ENCODE measurements at regions not wholly inside any gene's neighbourhood (a gene's known extent, or its start where the extent isn't known, plus 50 kb on each side); places are given as distances from the start of the nearest gene placed in this dataset.

DNA sequence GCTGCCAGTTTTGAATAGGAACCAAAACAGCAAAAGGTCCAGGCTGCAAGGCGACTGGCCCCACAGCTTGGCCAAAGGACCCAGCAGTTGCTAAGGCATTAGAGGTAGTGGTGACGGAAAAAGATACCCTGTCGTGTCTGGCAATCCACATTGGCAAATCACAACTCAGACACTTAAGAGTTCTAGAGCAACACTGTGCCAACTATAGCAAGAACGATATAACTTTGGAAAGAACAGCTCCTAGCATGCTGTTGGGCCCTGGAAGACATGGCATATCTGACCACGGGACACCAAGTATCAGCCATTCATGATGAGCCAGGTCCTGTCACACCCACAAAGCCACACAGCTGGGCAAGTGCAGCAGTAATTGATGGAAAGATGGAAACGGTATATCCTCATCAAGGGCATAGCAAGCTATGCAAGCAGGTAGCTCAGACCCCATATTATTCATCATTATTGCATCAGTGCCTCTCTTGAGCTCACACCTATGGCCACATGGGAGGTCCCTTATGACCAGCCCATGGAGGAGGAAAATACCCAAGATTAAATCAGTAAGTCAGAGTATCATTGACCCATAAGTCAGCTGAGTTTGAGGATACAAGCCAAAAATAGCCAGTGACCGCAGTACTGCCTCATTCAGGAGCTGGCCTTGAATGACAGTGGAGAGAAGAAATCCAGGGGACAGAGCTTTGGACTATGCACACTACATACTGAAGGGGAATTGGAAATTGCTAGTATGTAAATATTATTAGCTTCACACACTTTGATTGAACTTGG is 221.2 kb downstream of the SETD4 start:
- no peak overlapping the region for H3K4me3 Mint-ChIP-seq
- no peak for TF ChIP-seq CTCF (conservative IDR thresholded peaks at IDR 0.05)
- no peak overlapping the region for H3K27ac Mint-ChIP-seq (ENCODE audit: unreplicated experiment)
- peaks cover 12% of the 10 kb centered on the region for H3K27me3 Mint-ChIP-seq (ENCODE audit: low read depth)
- no peaks in the 10 kb centered on the region for H3K9me3 Mint-ChIP-seq
- no peaks in the 10 kb centered on the region for H3K36me3 Mint-ChIP-seq (ENCODE audit: low read depth)
- H3K4me1 Mint-ChIP-seq = no peaks in the 10 kb centered on the region
- no peak for DNase-seq (ENCODE audit: low read depth, low spot score)

DNA sequence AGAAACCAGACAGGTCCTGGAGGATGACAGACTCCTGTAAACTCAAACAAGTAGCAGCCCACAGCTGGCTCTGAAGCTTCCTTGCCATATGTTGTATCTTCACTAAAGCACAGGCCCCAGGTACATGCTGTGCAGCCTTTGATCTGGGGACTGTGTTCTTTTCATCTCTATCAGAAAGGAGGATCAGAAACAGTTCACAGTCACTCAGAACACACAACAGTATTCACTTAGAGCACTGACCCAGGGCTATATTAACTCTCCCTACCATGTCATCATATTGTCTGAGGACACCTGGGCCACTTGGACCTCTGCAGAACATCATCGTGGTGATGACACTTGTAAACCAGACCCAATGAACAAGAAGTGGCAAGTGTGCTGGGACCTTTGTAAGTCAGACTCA is 222.0 kb downstream of the SETD4 start:
- TF ChIP-seq CTCF (conservative IDR thresholded peaks at IDR 0.05) = no peak
- Mint-ChIP-seq H3K36me3 (ENCODE audit: low read depth) (no peaks in the 10 kb centered on the region), H3K27me3 (ENCODE audit: low read depth) (peaks cover 13% of the 10 kb centered on the region), H3K27ac (ENCODE audit: unreplicated experiment) (no peak overlapping the region), H3K4me1 (no peaks in the 10 kb centered on the region), H3K9me3 (no peaks in the 10 kb centered on the region), H3K4me3 (no peak overlapping the region)
- no peak for DNase-seq (ENCODE audit: low read depth, low spot score)

DNA sequence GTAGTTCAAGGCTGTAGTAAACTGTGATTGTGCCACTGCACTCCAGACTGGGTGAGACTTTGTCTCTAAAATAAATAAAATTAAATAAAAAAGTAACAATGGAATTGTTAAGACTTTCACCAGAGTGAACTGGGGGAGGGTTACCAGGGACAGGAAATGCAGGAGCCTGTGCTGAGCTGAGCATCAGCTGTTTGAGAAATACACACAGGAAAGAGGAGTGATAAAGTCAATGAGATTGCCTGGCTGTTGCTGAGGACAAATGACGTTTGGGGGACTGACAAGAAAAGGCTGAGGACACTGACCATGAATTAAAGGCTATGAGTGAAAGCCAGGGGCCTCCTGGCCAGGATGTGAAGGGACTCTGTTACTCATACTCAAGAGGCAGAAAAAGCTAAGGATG is 226.3 kb downstream of the SETD4 start:
- H3K27me3 Mint-ChIP-seq (ENCODE audit: low read depth) = peaks cover 12% of the 10 kb centered on the region
- DNase-seq (ENCODE audit: low read depth, low spot score) = no peak
- H3K27ac Mint-ChIP-seq (ENCODE audit: unreplicated experiment) = no peak overlapping the region

GRCh38 chr21:35833388-35833787 is 226.9 kb downstream of the SETD4 start:
- Mint-ChIP-seq H3K4me1 (no peaks in the 10 kb centered on the region), H3K36me3 (ENCODE audit: low read depth) (no peaks in the 10 kb centered on the region), H3K9me3 (peaks cover 2% of the 10 kb centered on the region), H3K4me3 (no peak overlapping the region), H3K27me3 (ENCODE audit: low read depth) (peaks cover 13% of the 10 kb centered on the region), H3K27ac (ENCODE audit: unreplicated experiment) (no peak overlapping the region)
- no peak for TF ChIP-seq CTCF (conservative IDR thresholded peaks at IDR 0.05)
- DNase-seq (ENCODE audit: low read depth, low spot score) = no peak

More for the DNA sequence above, 226.3 kb downstream of the SETD4 start:
- Mint-ChIP-seq H3K4me1 (no peaks in the 10 kb centered on the region), H3K4me3 (no peak overlapping the region), H3K9me3 (peaks cover 2% of the 10 kb centered on the region), H3K36me3 (ENCODE audit: low read depth) (no peaks in the 10 kb centered on the region)
- TF ChIP-seq CTCF (conservative IDR thresholded peaks at IDR 0.05) = no peak

GRCh38 chr21:35831230-35831629 is 229.1 kb downstream of the SETD4 start:
- H3K4me1 Mint-ChIP-seq = no peaks in the 10 kb centered on the region
- DNase-seq (ENCODE audit: low read depth, low spot score) = no peak
- no peaks in the 10 kb centered on the region for H3K36me3 Mint-ChIP-seq (ENCODE audit: low read depth)
- H3K4me3 Mint-ChIP-seq = no peak overlapping the region
- peaks cover 13% of the 10 kb centered on the region for H3K27me3 Mint-ChIP-seq (ENCODE audit: low read depth)
- no peak for TF ChIP-seq CTCF (conservative IDR thresholded peaks at IDR 0.05)
- no peak overlapping the region for H3K27ac Mint-ChIP-seq (ENCODE audit: unreplicated experiment)
- H3K9me3 Mint-ChIP-seq = peaks cover 2% of the 10 kb centered on the region
